ENCODE measurements at regions not wholly inside any gene's neighbourhood (a gene's known extent, or its start where the extent isn't known, plus 50 kb on each side); places are given as distances from the start of the nearest gene placed in this dataset.

- no peak for TF ChIP-seq CTCF (IDR thresholded peaks at IDR 0.05)
- no peak for TF ChIP-seq POLR2A (IDR thresholded peaks at IDR 0.05)
Measured at GRCh38 chr2:70391259-70391658, 89.4 kb upstream of the FAM136A start.
